Muscle of arm (tissue), 1 donor: ENCODE measurements at regions not wholly inside any gene's neighbourhood (a gene's known extent, or its start where the extent isn't known, plus 50 kb on each side); places are given as distances from the start of the nearest gene placed in this dataset.
A peak's percentile ranks its signal among the peaks of the same experiment; 100 is the strongest.
"Not testable (repeated sequence)": the region's sequence is repeated elsewhere in the genome, so short reads cannot be mapped to it uniquely, and the experiment has no call there.

Source experiments
- DNase-seq: peaks from one replicate; pipeline ENCODE4 v3.0.0-alpha.2; 2013

- DNase-seq, result not testable (repeated sequence)
Measured at GRCh38 chr16:26508946-26509345, 557.8 kb upstream of the C16orf82 start.

DNA sequence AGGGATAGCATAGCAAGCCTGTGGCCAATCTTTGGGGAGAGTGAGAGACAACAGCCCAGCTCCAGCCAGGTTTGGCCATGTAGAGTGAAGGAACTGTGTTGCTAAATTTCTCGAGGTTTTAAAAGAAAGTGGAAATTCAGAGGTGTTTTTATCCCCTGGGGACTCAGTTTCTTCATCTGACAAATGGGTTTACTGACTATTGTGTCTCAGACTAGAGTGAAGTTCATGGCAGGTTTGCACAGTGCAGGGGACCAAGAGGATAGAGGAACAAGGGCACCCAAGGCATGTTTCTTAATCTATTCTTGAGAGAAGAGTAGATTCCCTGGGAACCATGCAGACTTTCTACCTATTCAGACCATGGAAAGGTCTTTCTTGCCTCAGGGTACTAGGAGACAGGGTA is 555.8 kb upstream of the C16orf82 start:
- DNase-seq, result no peak

GRCh38 chr16:26511463-26511862 is 555.3 kb upstream of the C16orf82 start:
- no peak for DNase-seq

DNA sequence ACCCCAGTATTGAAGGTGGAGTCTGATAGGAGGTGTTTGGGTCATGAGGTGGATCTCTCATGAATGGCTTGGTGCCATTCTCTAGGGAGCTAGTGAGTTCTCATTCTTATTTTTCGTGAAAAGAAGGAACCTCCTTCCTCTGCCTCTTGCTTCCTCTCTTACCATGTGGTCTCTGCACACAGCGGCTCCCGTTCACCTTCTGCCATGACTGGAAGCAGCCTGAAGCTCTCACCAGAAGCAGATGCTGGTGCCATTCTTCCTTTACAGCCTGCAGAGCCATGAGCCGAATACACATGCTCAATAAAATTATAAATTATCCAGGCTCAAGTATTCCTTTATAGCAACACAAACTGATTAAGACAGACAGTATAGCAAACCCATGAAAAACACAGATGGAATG is 545.1 kb upstream of the C16orf82 start:
- no peak for DNase-seq

DNA sequence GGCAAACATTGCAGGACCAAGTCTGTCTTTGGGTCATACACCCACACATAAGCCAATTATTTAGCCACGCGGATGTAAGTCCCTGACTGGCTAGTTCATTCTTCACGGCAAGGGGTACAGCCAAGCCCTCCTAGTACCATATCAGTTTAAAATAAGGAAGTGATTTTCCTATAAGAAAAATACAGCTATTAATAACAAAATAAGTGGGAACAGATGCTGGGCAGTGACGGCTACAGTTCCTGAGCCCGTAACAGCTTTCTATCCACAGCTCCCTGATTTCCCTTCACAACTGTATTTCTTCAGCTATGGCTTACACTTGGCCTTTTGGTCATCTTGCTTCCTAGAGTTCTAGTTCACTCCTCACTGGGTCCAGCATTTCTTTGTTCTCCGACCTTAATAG is 542.4 kb upstream of the C16orf82 start:
- DNase-seq, result peak; percentile 28

DNA sequence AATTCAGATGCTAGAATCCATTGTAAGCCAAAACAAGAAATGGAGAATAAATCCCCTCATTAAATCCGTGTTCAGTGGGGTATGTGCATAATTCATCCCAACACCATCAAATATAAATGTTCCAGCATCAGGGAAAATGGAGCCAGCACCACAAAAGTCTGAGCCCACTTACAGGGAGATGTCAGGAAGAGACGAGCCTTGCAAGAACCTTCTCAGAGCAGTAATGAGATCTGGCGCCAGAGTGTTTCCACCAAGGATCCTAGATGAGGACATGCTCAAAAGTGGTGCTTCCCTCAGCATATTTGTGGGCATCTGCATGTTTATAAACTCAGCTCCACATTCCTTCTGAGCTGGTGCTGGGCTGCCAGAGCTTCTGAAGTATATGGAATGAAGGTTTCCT is 541.9 kb upstream of the C16orf82 start:
- no peak for DNase-seq

GRCh38 chr16:26525856-26526255 is 540.9 kb upstream of the C16orf82 start:
- no peak for DNase-seq

DNA sequence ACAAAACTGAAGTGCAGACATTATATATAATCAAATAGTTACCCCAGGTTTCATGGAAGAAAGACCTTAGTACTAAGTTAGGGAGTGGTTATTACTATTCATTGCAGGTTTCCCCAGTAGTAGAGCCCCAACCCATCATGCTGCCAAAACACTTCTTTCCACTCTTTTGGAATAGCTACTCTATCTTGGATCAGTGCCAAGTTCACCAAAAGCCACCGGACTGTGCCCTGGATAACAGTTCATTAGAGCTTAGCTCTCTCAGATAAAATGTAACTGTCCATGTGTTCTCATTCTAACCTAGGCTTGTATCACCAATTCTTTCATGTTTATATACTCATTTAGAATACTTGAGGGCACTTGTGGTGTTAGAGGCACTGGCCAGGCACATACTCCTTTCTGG is 540.1 kb upstream of the C16orf82 start:
- DNase-seq, result no peak

DNA sequence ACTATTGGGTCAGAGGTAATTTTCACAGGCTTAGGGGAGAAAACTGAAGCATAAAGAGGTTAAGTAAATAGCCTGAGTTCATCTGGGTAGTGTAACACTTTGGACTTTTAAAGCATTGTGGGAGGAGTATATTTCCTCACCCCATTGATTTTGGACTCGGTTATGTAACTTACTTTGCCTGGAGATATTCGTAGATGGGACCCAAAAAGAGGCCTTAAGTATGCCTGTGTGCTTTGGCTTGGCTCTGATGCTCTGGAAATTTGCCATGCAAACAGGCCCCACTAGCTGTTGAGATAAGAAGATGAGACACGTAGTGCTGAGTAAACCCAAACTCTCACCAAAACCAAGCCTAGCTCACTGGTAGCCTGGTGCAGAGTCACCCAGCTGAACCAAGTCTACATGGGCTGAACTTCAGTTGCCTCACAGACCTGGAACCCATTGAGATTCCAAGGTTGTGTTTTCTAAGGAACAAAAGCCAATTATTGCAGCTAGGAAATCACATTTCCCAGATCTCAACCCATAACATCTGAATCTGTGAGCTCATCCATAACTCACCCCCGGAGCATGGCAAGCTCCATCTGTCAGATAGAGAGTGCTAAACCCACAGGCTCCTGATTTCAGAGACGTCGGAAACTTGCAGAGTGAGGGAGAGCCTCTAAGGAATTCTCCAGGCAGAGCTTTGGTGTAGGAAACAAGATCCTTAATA is 536.0 kb upstream of the C16orf82 start:
- DNase-seq, result no peak

GRCh38 chr16:26531290-26531730 is 535.4 kb upstream of the C16orf82 start:
- no peak for DNase-seq

DNA sequence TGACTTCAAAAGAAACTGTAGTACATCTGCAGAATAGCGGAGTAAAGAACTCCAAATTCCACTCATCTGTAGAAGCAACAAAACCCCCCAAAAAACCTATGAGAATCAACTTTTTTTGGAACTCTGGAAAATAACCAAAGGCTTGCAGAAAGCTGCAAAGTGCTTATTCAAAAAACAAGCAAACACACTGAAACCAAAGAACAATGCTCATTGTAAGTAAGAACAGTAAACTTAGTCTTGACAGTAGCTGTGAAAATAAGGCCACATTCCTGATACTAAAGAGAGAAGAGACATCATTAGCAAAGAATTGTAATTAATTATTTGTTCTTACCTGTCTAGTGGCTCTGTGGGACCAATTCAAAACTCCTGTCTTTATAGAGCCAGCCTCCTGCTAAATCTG is 534.3 kb upstream of the C16orf82 start:
- DNase-seq, result no peak

DNA sequence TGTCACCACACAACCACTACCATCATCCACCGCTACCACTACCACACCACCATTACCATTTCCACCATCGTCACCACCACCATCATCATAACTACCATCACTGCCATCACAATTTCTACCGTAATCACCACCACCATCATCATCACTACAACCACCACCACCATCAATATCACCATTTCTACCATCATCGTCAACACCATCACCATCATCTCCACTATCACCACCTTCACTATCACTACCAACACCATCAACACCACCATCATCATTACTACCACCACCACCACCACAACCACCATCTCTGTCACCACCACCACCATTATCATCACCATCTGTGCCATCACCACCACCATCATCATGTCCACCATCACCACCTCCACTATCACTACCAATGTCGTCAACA is 524.5 kb upstream of the C16orf82 start:
- no peak for DNase-seq

DNA sequence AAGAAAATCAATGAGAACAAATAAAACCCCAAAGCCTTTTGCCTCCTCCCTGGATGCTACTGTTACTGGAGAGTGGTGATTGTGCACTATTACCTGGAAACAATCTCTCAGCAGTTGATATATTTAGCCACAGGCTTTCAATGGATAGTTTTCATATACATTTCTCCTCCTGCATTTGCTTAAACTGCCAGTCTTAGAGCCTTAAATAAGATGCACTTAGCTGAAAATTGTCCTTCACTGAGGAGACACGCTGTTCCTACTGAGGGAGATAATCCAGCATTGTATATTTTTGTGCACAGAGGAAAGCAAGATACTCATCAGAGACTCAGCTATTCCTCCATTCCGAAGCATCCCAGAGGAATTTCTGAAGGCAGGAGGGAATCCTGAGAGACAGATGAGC is 520.2 kb upstream of the C16orf82 start:
- no peak for DNase-seq

DNA sequence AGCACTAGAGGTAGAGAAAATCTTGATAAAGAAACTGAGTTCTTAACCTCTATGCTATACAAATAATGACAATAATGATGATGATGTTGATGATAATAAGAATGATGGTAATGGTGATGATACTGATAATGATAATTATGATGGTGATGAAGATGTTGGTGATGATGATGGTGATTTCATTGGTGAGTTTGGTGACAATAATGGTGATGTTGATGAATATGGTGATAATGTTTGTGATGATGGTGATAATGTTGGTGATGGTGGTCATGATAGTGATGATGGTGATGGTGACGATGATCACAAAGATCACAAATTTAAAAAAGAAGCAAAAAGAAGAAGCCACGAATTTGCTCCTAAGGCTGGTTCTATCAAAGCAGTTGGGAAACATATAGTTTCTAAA is 519.0 kb upstream of the C16orf82 start:
- DNase-seq, result no peak

GRCh38 chr16:26550111-26550610 is 516.6 kb upstream of the C16orf82 start:
- no peak for DNase-seq

- no peak for DNase-seq
Measured at GRCh38 chr16:26554030-26554429, 512.7 kb upstream of the C16orf82 start.

- DNase-seq, result no peak
Measured at GRCh38 chr16:26561303-26561702, 505.4 kb upstream of the C16orf82 start.

GRCh38 chr16:26563018-26563417 is 503.7 kb upstream of the C16orf82 start:
- no peak for DNase-seq

GRCh38 chr16:26567356-26567755 is 499.4 kb upstream of the C16orf82 start:
- DNase-seq, result no peak

- DNase-seq, result peak; percentile 27
Measured at GRCh38 chr16:26569793-26570192, 496.9 kb upstream of the C16orf82 start.

- DNase-seq, result no peak
Measured at GRCh38 chr16:26578748-26579147, 488.0 kb upstream of the C16orf82 start.

DNA sequence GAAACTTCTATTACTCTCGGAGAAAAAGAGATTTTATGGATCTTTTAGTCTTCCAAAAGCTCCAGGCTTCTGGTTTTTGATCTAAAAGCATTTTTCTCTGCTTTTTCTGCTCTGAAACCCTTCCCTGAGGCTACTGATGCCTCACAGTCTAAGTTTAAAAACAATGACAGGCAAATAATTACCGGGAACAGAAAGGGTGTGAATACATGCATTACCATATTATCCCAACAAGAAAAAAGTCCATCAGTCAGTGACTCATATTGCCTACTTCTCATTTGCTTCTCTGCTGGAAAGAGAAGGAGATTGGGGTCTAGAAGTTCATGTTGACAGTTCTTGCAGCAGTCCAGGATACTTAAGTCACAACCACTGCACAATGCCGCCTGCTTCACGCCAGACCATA is 482.9 kb upstream of the C16orf82 start:
- no peak for DNase-seq

DNA sequence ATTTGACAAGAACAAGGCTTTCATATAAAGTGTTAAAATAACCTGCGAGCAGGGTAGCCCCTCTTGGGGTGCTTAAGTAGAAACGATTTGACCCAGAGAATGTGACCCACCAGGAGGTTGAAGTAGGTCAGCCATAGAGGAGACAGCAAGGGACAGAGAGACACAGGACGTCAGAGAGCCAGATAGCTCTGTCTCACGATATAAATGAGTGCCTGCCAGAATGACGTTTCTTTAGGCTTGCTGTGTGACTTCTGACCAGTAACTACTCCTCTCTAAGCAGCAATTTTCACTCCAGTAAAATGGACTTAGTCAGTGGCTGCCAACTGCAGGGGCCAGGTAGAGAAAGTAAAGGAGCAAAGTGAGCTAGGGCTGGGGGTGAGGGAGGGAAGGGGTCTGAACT is 473.0 kb upstream of the C16orf82 start:
- DNase-seq, result no peak

DNA sequence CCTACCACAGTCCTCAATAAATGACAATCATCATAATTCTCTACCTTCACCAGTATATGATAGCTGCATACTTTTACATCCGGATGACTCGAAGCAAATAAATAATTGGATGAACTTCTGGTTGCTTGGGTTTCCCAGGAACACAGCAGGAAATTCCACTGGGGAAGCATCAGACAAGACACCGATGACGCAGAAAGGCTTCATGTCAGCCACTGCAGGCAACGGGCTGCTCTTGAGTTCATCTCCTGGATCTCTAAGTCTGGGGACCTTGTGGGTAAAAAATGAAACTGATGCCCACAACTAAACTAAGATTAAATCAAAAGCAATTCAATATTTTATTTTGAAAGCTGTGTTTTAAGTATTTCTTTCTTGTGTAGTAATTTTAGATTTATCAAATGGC is 472.1 kb upstream of the C16orf82 start:
- DNase-seq, result no peak
